GM19324 (cell line): ENCODE measurements at regions not wholly inside any gene's neighbourhood (a gene's known extent, or its start where the extent isn't known, plus 50 kb on each side); places are given as distances from the start of the nearest gene placed in this dataset.

Experiments used
- ATAC-seq: cut with Tn5 transposase; IDR thresholded peaks from one replicate; pipeline ENCODE4 v1.9.1; 2021; ENCODE audit warnings: mild to moderate bottlenecking, moderate library complexity; ENCODE audit not compliant: unreplicated experiment, low FRiP score

DNA sequence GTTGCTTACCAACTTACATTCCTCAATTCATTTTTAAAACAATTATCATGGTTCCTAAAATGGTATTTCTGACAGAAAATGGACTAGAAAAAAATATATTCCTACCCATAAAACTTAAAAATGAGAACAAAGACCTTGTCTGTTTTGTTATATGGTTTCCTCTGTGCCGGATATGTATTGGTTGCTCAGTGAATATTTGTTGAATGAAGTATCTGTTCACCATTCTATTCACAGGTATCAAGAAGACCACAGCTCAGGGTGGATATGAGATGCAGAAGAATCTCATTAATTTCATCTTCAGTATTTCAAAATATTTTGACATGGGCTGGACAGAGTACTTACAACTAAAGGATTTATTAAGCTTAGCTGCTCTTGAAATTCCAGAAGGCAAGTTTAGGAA lies 58.1 kb downstream of the TUSC7 start:
- no peak for ATAC-seq

DNA sequence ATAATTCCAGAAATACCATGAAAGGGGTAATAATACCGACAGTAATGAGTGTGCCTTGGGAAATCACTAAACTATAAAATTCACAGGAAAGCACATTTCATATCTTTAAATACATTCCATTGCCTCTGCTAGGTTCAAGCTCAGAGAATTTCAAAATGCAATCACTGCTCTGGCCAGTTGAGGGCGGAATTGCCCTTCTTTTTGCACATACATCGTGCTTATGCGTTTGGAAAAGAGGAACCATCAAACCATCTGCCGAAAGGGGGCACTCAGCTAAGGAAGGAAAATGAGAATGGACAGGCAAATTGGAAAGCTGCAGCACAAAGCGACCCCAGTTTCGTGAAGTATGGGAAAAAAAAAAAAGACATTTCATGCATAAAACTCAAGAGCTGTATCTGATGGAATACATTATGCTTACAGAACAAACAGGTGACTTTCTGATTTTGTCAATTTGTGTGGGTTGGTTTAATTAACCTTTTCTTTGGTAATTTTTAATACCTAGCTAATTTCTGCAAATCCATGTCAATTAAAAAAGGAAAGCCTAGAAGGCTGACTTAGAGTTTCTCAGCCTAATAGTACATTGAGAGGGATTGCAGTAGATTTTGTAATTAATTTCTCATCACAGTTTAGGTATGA lies 61.4 kb downstream of the TUSC7 start:
- peak; percentile 96 for ATAC-seq

DNA sequence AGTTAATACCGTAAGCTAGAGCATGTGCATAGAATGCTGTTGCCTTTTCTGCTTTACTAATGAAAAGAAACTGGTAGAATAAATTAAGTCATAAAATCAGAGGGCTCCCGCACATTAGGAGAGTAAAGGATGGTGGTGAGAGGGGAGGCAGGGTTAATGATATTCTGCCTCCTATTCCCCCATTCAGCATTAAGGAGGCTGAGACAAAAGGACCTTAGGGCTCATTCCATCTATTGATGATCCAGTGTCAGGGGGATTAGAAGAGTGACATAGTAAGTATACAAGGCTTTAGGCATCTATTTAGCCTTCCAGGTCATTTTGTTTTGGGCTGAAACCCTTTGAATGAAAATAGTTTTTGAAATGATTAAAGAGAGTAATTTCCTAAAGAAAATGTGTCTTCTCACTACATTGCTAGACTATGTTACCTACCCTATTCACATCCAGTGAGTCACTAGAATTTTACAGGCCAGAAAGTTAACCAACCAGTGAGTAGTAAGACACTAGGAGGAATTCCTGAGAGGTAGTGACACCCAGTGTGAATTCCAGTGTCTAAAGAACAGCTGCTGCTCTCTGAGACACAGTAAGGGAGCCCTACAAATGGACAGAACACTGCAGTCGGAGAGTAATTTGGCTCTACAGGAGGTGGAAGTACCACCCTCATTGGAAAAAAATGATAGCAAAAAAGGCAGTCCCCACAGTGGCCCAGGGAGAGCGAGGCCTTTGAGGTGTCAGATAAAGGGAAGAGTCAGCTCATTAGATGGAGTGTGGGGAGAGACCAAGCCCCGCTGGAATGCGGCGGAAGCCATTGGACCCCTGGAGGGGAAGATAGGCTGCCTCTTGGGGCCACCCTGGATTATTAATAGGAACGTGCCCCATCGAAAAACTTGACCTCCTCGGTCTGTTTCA lies 67.6 kb downstream of the TUSC7 start:
- no peak for ATAC-seq

DNA sequence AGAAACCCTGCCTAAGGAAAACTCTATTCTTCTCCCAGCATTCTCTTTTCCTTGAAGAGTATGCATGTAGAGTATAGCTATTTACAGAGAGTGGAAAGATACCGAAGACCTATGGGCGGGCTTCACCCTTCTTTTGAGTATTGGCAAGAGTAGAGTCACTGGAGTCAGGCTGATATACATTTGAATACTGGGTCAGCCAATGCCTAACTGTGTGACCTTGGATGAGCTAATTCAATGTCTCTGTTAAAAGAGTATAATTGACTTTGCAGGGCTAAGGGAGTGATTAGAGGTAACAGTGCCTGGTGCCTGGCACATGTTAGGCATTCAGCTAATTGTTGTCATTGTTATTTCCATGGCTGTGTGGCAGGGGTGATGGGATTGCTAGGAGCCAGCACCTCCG lies 75.6 kb downstream of the TUSC7 start:
- ATAC-seq, result no peak

DNA sequence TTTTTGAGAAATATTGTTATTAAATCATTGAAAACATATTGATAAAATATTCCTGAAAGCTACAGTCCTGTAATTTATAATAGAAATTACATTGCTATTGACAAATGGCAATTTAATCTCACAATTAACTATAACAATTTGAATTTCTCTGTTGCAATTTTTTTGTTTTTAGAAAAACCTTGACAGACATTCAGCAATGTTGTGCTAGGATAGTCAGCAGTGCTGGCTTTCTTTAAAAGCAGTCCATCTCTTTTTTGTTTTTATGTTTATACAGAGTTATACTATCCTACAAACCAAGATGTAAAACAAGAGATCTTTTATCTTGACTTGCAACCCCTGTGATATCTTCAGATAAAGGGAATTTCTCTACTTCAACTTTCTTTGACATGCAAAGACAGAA lies 93.1 kb downstream of the TUSC7 start:
- ATAC-seq, result no peak

DNA sequence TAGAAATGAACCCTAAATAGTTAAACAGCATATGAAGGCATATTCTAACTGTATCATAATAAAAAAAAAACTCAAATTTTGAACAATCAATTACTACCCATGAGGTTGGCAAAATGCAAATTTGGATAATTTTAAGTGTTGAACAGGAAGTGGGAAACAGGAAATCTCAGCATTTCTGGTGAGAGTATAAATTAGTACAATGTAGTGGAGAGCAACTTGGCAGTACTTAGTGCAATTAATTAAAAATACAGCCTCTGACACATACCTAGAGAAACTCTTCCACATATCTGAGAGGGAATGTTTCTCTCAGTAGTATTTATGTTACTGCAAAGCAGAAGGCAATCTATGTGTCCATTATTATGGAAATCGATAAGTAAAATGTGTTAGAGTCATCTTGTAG lies 96.8 kb downstream of the TUSC7 start:
- ATAC-seq, result no peak

DNA sequence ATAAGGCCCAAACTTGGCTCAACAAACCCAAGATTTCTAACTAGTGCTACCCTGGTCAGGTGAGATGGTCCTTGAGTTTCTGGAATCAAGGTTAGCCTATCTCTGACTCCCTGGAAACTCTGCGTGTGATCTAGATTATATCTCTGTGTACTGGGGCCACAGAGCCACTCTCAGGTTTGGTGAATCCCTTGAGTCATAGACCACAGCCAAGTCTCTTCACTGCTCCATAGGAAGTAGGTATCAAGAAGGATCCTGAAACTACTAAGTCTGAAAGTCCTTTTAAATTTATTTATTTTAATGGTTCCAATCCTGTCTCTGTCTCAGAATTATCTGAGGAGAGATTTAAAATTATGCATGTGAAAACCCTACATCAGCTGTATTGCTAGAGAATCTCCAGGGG lies 99.1 kb downstream of the TUSC7 start:
- no peak for ATAC-seq

DNA sequence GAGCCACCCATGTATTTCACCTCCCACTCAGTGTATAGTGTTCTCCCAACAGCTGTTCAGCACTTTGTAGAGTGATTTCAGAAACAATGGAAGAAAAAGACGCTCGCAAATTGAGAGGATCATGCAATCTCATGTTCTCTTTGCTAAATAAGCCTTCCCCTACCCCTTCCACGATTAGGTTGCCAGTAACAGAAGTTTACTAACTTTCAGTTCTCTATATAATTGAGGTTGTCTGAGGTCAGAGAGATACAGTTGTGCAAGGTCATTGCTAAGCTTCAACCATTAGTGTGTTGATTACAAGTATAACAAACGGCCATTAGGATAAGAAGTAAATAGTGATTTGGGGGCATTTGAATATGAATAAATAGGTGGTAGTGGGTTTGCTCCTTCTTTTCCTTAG lies 99.6 kb downstream of the TUSC7 start:
- ATAC-seq, result no peak

DNA sequence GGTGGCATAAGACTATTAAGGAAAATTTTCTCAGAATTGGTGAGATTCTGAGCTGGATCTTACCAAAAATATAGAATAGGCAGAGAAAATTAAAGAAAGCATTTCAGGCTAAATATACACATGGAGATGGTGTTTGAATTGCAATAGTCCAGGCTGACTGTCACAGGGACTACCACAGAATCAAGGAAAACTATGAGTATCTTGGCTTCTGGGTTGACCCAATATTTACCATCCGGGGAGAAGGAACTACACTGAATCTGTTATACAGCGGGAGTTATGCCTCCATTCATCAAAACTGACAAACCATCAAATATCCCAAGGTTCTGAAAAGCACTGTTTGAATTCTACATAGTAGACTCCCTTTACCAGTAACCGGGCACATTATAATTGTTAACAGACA lies 102.2 kb downstream of the TUSC7 start:
- no peak for ATAC-seq

DNA sequence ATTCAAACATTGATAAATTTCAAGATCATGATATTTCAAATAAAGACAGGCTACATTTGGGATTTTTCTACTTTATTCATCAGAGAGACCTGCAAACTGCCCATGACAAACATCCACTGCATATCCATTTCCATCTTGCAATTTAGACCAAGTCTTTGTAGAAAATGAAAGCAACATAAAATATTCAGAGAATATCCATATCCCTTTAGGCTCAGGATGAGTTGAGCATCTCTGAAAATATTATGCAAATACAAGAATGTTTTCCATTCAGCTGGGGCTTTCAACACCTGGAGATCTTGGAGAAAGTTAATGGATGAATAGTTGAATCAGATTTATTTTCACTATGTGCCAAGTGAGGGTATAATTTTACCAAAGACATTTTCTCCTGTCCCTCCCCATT lies 103.4 kb downstream of the TUSC7 start:
- no peak for ATAC-seq

DNA sequence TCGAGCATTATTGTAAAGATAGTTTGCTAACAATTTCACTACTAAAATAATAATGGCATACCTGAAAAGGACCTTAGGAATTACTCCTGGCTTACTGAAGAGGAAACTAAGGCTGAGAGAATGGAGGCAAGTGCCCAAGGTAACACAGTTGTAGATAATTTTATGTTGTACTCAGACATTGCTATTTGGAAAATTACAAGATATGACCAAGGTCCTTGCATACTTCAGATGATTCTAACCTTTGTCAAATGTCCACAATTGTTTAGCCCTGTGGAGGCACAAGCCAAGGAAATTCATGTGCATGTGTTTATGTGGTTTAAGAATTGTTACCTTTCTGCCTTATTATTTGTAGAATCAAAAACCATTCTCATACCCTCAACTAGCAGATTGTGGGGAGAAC lies 105.7 kb downstream of the TUSC7 start:
- ATAC-seq, result no peak

DNA sequence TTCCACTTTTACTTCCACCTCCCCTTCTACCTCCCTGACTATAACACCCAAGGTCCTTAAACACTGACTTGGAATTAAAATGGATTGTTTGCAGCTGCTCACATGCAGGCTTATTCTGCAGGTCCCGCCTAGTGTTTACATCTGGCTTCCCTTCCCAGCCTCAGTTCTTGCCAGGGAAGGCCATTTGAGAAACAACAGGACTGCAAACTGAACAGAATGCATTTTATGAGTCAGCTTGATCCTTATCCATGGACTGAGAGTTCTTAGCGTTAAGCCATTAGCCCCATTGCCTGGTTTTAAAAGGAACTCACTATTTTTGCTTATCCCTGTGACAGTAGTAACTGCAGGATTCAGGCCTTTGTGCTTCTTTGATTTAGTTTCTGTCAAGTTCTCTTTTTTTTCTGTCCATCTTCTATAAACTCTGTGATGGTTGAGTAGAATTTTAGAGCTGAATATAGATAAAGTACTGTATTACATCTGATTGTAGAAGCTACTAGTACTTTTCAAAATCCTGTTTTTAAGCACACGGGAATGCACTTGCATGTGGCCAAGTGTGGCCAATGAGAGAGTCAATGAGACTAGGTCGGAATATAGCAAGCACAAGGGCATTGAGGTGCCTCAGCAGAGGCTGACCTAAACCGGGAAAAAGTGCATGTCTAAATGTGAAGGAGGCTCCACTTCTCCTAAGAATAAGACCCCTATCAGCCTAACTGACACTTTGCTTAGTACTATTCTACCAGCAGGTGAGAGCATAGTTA lies 106.4 kb downstream of the TUSC7 start:
- no peak for ATAC-seq

DNA sequence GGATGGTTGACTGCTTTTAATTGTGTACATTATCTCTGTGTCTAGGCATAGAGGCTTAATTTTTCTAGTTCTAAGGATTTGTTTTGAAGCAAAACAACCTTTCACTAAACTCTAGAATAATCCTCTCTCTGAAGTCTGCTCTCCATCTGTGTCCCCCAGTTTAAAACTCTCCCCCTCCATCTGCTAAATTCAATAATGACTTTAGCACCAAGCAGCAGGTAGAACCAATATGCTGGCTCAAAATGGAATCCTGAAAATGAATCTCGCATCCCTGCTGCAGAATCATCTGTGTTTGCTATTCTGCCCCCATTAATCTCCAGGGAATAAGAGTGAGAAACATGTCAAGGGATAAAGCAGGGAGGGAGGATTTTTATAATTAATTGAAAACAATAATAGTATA lies 111.8 kb downstream of the TUSC7 start:
- no peak for ATAC-seq

DNA sequence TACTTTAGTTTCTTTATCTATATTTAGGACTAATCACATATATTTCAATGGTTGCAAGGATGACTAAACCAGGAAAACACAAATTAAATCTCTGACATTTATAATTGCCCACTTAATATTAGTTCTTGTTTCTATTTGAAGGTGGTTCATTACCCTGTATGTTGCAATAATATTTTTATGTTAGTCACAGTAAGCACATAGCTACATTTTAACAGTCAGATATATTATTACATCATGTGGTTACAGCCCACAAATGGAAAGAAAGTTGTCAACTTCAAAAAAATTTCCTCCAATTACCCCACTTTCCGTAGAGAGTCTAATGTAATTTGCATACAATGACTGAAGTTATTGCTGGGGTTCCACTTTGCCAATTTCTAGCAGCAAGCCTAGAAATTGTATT lies 114.6 kb downstream of the TUSC7 start:
- ATAC-seq, result no peak

DNA sequence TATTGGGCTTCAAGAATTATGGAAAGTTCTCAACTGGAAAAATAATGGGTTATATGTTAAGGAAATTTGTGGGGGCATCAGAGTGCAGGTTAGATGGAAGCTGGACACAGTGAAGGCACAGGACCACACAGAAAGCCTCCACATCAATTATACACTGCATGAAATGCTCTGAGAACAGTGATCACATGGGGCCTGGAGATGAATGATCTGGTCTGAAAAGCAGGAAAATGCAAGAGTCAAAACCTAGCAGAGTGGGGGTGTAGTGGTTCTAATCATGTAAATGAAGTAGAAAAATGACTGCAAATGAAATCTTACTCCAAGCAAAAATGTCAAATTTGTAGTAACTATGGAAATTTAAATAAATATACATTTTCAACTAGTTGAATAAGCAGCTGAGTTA lies 123.6 kb downstream of the TUSC7 start:
- ATAC-seq, result no peak

DNA sequence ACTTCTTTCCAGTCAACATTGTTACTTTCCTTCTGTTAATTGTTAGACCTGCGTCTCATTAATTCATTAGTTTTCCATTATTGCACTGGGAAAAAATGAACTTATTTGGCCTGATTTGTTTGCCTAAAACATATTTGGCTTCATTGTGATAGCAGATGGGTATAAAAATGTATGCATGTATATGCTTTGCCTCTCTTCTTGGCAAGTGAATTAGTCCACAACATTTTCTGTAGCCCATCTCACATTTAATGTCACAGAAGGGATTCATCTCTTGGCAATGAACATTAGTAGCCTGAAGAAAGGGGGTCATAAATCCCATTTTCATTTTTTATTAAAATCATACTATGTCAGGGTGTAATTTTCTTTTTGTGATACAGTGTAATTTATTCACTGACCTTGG lies 125.2 kb downstream of the TUSC7 start:
- no peak for ATAC-seq

DNA sequence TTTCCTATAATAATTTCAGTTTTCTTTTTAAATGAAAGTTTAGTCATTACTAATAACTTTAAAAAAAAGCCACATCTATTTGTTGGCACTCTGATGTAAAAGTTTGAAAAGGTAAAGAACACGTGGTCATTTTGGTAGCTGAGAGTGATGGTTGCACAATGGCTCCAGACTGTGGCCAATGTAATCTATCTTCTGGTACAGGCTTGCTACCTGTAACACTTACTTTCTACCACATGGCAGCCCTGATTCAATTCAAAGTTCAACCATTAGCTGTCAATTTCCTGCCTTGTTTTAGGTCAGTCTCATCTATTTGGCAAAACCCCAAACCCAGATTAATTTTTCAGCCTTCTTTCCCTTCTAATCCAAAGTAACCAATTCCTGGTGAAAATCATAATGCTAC lies 126.1 kb downstream of the TUSC7 start:
- ATAC-seq, result no peak

DNA sequence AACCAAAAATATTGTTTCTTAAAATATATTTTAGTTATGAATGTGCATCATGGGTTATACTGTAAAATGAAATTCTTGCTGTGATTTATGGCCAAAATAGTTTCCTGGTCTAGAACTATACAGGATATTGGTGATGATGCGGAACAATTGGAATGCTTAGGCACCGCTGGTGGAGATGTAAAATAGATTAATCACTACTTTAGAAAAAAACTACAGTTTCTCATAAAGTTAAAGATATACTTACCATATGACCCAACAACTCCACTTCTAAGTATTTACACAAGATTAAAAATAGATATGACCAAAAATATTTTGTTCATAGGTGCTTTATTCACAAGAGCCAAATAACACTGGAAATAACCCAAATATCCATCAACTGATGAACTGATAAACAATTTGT lies 126.7 kb downstream of the TUSC7 start:
- no peak for ATAC-seq

DNA sequence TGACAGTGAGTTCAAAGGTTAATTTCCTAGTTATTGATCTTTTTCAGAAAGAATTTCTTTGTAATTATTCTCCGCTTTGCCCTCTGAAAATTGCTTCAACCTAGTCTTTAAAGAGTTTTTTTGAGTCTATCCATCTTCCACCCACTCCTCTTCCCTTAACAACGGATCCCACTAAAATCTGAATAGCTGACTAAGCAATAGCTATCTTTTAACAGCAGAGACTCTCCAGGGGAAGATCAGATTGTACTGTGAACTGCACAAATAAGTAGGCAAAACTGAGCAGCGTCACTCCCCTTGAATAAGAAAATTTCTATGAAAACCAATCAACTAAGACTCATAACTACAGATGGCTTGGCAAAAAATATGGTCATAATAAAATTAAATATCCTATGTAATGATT lies 127.9 kb downstream of the TUSC7 start:
- no peak for ATAC-seq

DNA sequence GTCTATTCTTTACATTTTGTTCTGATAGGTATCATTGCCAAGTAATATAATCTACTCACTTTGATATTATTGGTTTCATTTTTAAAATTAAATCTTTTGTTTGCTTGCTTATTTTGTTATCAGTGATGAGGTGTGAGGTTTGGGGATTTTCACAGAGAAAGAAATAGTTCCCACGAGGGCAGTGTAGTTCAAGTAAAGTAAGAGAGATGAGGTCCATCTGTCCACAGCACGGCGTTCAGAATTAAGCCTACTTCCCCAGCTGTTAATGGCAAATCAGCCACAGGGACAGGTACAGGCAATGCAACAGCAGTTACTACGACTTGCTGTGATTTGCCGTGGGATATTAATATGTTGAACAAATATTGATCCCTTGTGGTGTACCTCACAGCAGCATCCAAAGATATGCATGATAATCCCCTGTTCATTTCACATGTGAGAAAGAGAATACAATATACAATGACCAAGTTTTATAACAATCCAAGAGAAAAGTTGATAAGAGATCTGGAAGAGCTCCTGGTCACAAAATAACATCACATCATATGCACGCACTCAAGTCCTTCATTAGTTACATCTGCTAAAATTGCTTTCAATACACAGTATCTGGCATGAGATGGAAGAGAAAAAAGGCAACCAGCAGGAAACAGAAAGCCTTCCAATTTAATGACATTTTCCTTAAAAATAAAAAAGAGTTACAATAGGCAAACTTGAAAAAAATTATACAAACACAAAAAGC lies 131.6 kb downstream of the TUSC7 start:
- no peak for ATAC-seq
